PC-9 (cell line): ENCODE measurements at regions not wholly inside any gene's neighbourhood (a gene's known extent, or its start where the extent isn't known, plus 50 kb on each side); places are given as distances from the start of the nearest gene placed in this dataset.
"Not testable (repeated sequence)": the region's sequence is repeated elsewhere in the genome, so short reads cannot be mapped to it uniquely, and the experiment has no call there.

Source experiments
- BruUV-seq: library from RNA; stranded (reverse); fragments of 400-500 nt; replicated peaks from 2 replicates; lab custom pipeline; 2021; lab: Mats Ljungman, UMichigan
- CTCF ChIA-PET: fragments of 300-600 bp; sonication (Branson Sonifier 250); formaldehyde crosslinking; loops from one replicate; lab custom pipeline; 2022; ENCODE audit warnings: antibody characterized with exemption; lab: Charles Lee
- POLR2A ChIA-PET: fragments of 300-600 bp; sonication (Branson Sonifier 250); formaldehyde crosslinking; loops from one replicate; lab custom pipeline; 2022; ENCODE audit warnings: antibody characterized with exemption; ENCODE audit not compliant: unreplicated experiment; lab: Charles Lee
- DNase-seq, 2 experiments: peaks; one replicate each; pipeline versions ENCODE4 v3.0.0 to v3.0.0-alpha.2; 2015 to 2022; ENCODE audit warnings: mixed read lengths in 1 of 2
- H2AFZ ChIP-seq: fragments of 200-600 bp; sonication (generic); 2 replicates; pipeline ENCODE4 v1.8.1; 2017; ENCODE audit warnings: antibody characterized with exemption
- H3F3A ChIP-seq: fragments of 200-600 bp; sonication (generic); 2 replicates; pipeline ENCODE4 v1.8.1; 2017; ENCODE audit warnings: antibody characterized with exemption, mild to moderate bottlenecking, low read depth; ENCODE audit not compliant: insufficient read depth
- H3K27ac ChIP-seq: fragments of 200-600 bp; sonication (generic); 2 replicates; pipeline ENCODE4 v1.6.1; 2016; ENCODE audit warnings: mixed run types
- H3K27me3 ChIP-seq: fragments of 200-600 bp; sonication (generic); 2 replicates; pipeline ENCODE4 v1.6.1; 2016; ENCODE audit warnings: low read depth, mixed run types; ENCODE audit not compliant: insufficient read depth
- H3K36me3 ChIP-seq: fragments of 200-600 bp; sonication (generic); 2 replicates; pipeline ENCODE4 v1.6.1; 2016; ENCODE audit warnings: low read depth, mixed run types
- H3K4me1 ChIP-seq: fragments of 200-600 bp; sonication (generic); replicated peaks from 2 replicates; pipeline ENCODE4 v1.6.1; 2016; ENCODE audit warnings: mixed run types; ENCODE audit not compliant: insufficient read depth
- H3K4me2 ChIP-seq: fragments of 200-600 bp; sonication (generic); 2 replicates; pipeline ENCODE4 v1.6.1; 2017; ENCODE audit warnings: mixed run types
- H3K4me3 ChIP-seq: fragments of 200-600 bp; sonication (generic); 2 replicates; pipeline ENCODE4 v1.6.1; 2016; ENCODE audit warnings: mixed run types
- H3K79me2 ChIP-seq: fragments of 200-600 bp; sonication (generic); 2 replicates; pipeline ENCODE4 v1.6.1; 2017; ENCODE audit warnings: low read depth, mixed run types
- H3K9me2 ChIP-seq: fragments of 200-600 bp; sonication (generic); 2 replicates; pipeline ENCODE4 v1.8.1; 2017; ENCODE audit warnings: mild to moderate bottlenecking; ENCODE audit not compliant: insufficient read depth
- H3K9me3 ChIP-seq: fragments of 200-600 bp; sonication (generic); 2 replicates; pipeline ENCODE4 v1.8.1; 2016; ENCODE audit warnings: low read depth; ENCODE audit not compliant: insufficient read depth
- H4K20me1 ChIP-seq: fragments of 200-600 bp; sonication (generic); 2 replicates; pipeline ENCODE4 v1.8.1; 2017; ENCODE audit not compliant: insufficient read depth
- intact Hi-C: fragments of 100-400 bp; cut with micrococcal nuclease; formaldehyde crosslinking; loops from one replicate; pipeline ENCODE4 v1.10.0; 2022; ENCODE audit not compliant: unreplicated experiment
- TF ChIP-seq, protein P1 (sequence below): fragments of 200-600 bp; sonication (generic); conservative IDR thresholded peaks from 2 replicates; pipeline ENCODE4 v1.6.1; 2017; ENCODE audit warnings: mixed run types, antibody characterized with exemption, mild to moderate bottlenecking, moderate library complexity

DNA sequence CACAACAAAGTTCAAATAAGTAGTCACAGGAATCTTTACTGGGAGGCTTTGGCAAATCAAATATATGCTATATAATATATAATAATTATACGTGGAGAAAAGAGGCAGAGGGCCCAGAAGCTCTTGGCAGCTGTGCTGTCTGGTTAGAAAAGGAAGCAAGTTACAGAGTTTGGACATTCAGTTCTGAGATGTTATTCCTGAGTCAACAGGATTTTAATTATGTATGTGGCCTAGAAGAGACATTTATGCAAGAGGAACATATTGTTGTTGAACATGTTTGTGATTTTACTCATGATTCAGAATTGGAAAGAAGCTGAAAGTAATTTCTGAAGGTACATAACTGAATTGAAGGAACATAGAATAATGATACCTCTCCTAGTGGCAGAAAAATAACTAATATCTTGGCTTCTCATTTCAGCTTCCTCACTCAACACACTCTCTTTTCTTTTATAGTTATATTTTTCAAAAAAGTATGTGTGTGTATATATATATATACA is 79.7 kb upstream of the GPR89A start:
- intact Hi-C loops, POLR2A ChIA-PET, H4K20me1 ChIP-seq, H3K27me3 ChIP-seq, H3K9me3 ChIP-seq, DNase-seq, H3K36me3 ChIP-seq, CTCF ChIA-PET, H3F3A ChIP-seq, H3K4me2 ChIP-seq, H3K4me1 ChIP-seq, H3K27ac ChIP-seq, BruUV-seq, H3K9me2 ChIP-seq, H3K79me2 ChIP-seq, H3K4me3 ChIP-seq, H2AFZ ChIP-seq: not testable (repeated sequence)

DNA sequence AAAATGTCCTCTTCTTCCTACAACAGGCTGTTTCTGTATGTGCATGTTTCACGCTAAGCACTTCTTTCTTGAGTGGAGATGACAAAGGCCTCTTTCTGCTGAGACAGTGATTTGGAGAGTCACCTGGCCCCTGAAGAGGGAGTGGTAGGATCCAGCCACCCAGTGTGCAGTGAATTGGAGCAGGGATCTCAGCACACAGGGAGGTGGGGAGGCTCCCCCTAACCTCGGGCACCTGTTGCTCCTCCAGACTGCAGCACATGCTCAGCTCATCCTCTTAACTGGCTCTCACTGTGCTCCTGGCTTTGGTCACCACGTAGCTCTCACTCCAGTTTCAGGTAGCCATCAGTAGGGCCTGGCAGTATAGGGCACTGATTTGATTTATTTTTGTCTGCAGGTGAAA is 87.6 kb upstream of the GPR89A start:
- CTCF ChIA-PET, intact Hi-C loops: not testable (repeated sequence)

DNA sequence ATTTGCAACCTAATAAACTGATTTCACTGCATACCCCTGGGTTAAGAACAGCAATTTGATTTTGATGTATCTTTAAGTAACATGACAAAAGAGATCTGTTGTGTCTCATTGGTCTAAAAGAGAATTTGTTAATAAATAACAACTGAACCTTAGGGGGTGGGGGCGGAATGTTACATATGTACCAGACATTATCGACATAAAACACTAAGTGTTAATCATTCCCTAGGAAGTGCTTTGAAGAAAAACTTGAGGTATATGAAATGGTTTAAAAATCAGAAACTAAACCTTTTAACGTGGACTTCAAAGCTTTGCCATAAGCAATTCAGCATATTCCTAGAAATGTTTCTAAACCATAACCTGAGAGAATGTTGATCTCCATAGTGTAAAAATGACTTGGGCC is 88.5 kb upstream of the GPR89A start:
- H3K9me3 ChIP-seq, intact Hi-C loops, H3K27me3 ChIP-seq, H3K4me2 ChIP-seq, H4K20me1 ChIP-seq, H3K4me1 ChIP-seq, H3K9me2 ChIP-seq, H2AFZ ChIP-seq, POLR2A ChIA-PET, H3K79me2 ChIP-seq, H3K36me3 ChIP-seq, BruUV-seq, H3F3A ChIP-seq, H3K27ac ChIP-seq, H3K4me3 ChIP-seq, DNase-seq: not testable (repeated sequence)
- CTCF ChIA-PET: interaction anchor here (0.7 kb wide), 1 partner anchor 189 kb away, joined by 3 read pairs; no protein-coding TSS in a partner anchor

More for the DNA sequence above, 87.6 kb upstream of the GPR89A start:
- H3K36me3 ChIP-seq, H2AFZ ChIP-seq, BruUV-seq, H3K79me2 ChIP-seq, POLR2A ChIA-PET, H3K27me3 ChIP-seq, H3F3A ChIP-seq, H3K9me2 ChIP-seq, H3K4me2 ChIP-seq, H3K4me3 ChIP-seq, H4K20me1 ChIP-seq, DNase-seq, H3K27ac ChIP-seq, H3K9me3 ChIP-seq, H3K4me1 ChIP-seq: not testable (repeated sequence)

DNA sequence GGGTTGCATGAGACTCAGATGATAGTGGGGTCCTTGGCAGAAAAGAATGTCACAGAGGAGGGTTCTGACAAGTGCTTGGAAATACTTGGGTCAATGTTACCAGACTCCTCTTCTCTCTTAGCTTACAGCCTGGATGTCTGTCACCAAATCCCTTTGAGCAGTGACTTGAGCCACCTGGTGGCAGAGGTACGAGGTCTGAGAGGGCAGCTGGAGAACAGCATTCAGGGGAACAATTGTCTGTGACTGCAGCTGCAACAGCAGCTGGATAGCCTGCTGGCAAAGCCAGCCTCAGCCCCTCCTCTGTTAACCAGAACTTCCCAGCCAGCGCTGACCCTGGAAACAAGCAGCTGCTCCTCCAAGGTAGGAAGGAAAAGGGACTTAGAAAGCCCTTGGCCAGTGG is 87.6 kb upstream of the NBPF20 start:
- H3K4me3 ChIP-seq, POLR2A ChIA-PET, CTCF ChIA-PET: not testable (repeated sequence)

DNA sequence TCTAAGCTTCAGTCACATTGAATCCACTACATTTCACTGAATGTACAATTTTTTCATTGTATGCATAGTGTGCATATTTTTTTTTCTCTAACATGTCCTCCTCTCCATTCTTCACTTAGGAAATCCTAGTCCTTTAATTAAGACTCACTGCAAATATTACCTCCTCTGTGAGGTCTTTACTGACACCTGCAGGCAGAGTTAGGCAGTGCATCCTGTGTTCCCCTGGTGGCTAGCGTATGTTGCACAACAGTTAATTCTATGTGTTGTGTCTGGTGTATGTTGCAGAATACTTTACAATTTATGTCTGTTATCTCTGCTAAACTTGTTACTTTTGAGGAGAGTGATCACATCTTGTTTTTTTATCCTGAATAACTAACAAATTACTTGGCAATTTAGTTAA is 82.7 kb upstream of the NBPF20 start:
- POLR2A ChIA-PET, H3K4me3 ChIP-seq, H3K9me3 ChIP-seq, H4K20me1 ChIP-seq, H3K36me3 ChIP-seq, H3K27me3 ChIP-seq, BruUV-seq, H3K9me2 ChIP-seq, H3K4me2 ChIP-seq, intact Hi-C loops, H3F3A ChIP-seq, H3K4me1 ChIP-seq, DNase-seq, CTCF ChIA-PET, H3K79me2 ChIP-seq, H2AFZ ChIP-seq, H3K27ac ChIP-seq: not testable (repeated sequence)

More for the DNA sequence above, 87.6 kb upstream of the NBPF20 start:
- H3K4me2 ChIP-seq, H2AFZ ChIP-seq, H3F3A ChIP-seq, H3K79me2 ChIP-seq, H4K20me1 ChIP-seq, intact Hi-C loops, H3K27ac ChIP-seq, H3K4me1 ChIP-seq, H3K27me3 ChIP-seq, BruUV-seq, H3K9me3 ChIP-seq, H3K36me3 ChIP-seq, H3K9me2 ChIP-seq: not testable (repeated sequence)
- TF ChIP-seq, protein P1, sequence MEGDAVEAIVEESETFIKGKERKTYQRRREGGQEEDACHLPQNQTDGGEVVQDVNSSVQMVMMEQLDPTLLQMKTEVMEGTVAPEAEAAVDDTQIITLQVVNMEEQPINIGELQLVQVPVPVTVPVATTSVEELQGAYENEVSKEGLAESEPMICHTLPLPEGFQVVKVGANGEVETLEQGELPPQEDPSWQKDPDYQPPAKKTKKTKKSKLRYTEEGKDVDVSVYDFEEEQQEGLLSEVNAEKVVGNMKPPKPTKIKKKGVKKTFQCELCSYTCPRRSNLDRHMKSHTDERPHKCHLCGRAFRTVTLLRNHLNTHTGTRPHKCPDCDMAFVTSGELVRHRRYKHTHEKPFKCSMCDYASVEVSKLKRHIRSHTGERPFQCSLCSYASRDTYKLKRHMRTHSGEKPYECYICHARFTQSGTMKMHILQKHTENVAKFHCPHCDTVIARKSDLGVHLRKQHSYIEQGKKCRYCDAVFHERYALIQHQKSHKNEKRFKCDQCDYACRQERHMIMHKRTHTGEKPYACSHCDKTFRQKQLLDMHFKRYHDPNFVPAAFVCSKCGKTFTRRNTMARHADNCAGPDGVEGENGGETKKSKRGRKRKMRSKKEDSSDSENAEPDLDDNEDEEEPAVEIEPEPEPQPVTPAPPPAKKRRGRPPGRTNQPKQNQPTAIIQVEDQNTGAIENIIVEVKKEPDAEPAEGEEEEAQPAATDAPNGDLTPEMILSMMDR: peak; percentile 52
- peak in 1 of 2 experiments; percentile 41 for DNase-seq

DNA sequence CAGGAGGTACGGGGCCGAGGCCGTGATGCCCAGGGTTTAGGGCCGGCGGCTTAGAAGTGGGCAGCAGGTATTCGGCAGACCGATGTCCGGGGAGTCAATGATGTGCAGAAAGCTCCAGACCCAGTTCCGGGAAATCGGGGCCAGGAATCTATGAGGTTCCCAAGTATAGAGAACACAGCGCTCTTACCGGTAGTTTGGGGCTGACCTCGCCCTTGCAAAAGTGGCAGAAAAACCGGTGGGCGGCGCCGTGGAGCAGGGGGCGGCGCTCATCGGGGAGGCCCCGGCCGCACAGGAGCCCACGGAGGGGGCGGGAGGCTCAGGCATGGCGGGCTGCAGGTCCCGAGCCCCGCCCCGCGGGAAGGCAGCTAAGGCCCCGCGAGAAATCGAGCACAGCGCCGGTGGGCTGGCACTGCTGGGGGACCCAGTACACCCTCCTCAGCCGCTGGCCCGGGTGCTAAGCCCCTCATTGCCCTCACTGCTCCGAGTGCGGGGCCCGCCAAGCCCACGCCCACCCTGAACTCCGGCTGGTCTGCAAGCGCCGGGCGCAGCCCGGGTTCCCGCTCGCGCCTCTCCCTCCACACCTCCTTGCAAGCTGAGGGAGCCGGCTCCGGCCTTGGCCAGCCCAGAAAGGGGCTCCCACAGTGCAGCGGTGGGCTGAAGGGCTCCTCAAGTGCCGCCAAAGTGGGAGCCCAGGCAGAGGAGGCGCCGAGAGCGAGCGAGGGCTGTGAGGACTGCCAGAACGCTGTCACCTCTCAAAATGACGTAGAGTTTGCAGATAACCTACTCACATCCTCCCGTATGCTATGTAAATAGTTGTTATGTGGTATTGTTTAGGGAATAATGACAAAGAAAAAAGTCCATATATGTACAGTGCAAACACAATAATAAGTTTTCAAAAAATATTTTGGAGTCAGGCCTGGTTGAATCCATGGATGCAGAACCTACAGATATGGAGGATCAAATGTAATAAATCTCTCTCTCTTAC is 80.6 kb upstream of the NBPF20 start:
- POLR2A ChIA-PET, H3K9me2 ChIP-seq, H3K27me3 ChIP-seq, H3K27ac ChIP-seq, H3K79me2 ChIP-seq, H4K20me1 ChIP-seq, H3K4me3 ChIP-seq, H3K4me1 ChIP-seq, BruUV-seq, CTCF ChIA-PET, H3F3A ChIP-seq, H3K36me3 ChIP-seq, DNase-seq, H3K9me3 ChIP-seq, intact Hi-C loops, H3K4me2 ChIP-seq, H2AFZ ChIP-seq: not testable (repeated sequence)
